AG09309 (cell line): ENCODE measurements at regions not wholly inside any gene's neighbourhood (a gene's known extent, or its start where the extent isn't known, plus 50 kb on each side); places are given as distances from the start of the nearest gene placed in this dataset.

Experiments
- DNase-seq: peaks from one replicate; pipeline ENCODE4 v3.0.0-alpha.2; 2010; ENCODE audit warnings: low read depth
- H3K4me3 ChIP-seq: 2 replicates; pipeline ENCODE4 v1.5.1; 2011; ENCODE audit warnings: mild to moderate bottlenecking, low read depth, low read length, moderate library complexity; ENCODE audit not compliant: control insufficient read depth
- CTCF ChIP-seq: IDR thresholded peaks from 2 replicates; pipeline ENCODE4 v1.5.1; 2011; ENCODE audit warnings: mild to moderate bottlenecking, low read depth, low read length, inconsistent platforms; ENCODE audit not compliant: insufficient read depth, control insufficient read depth; ENCODE audit errors: missing control alignments

GRCh38 chr12:17358835-17359234 lies 731.2 kb downstream of the RERGL start:
- TF ChIP-seq CTCF = no peak
- no peak for DNase-seq
- H3K4me3 ChIP-seq = no peak overlapping the region

- no peak overlapping the region for H3K4me3 ChIP-seq
- TF ChIP-seq CTCF = no peak
Measured at GRCh38 chr12:17357396-17357795, 732.6 kb downstream of the RERGL start.

GRCh38 chr12:17352164-17352563 lies 737.8 kb downstream of the RERGL start:
- DNase-seq = no peak
- no peak overlapping the region for H3K4me3 ChIP-seq

More at GRCh38 chr12:17357396-17357795, 732.6 kb downstream of the RERGL start:
- no peak for DNase-seq

GRCh38 chr12:17348311-17348710 lies 741.7 kb downstream of the RERGL start:
- no peak for DNase-seq
- no peak overlapping the region for H3K4me3 ChIP-seq
- TF ChIP-seq CTCF = no peak

More at GRCh38 chr12:17352164-17352563, 737.8 kb downstream of the RERGL start:
- TF ChIP-seq CTCF = no peak

GRCh38 chr12:17344649-17345048 lies 738.7 kb upstream of the LMO3 start:
- no peak overlapping the region for H3K4me3 ChIP-seq
- no peak for TF ChIP-seq CTCF
- DNase-seq = no peak

- TF ChIP-seq CTCF = no peak
- no peak for DNase-seq
- no peak overlapping the region for H3K4me3 ChIP-seq
Measured at GRCh38 chr12:17342381-17342961, 736.5 kb upstream of the LMO3 start.

- DNase-seq = no peak
- TF ChIP-seq CTCF = no peak
- H3K4me3 ChIP-seq = no peak overlapping the region
Measured at GRCh38 chr12:17335487-17335886, 729.5 kb upstream of the LMO3 start.
